ENCODE measurements at regions not wholly inside any gene's neighbourhood (a gene's known extent, or its start where the extent isn't known, plus 50 kb on each side); places are given as distances from the start of the nearest gene placed in this dataset.
"Not testable (repeated sequence)": the region's sequence is repeated elsewhere in the genome, so short reads cannot be mapped to it uniquely, and the experiment has no call there.

DNA sequence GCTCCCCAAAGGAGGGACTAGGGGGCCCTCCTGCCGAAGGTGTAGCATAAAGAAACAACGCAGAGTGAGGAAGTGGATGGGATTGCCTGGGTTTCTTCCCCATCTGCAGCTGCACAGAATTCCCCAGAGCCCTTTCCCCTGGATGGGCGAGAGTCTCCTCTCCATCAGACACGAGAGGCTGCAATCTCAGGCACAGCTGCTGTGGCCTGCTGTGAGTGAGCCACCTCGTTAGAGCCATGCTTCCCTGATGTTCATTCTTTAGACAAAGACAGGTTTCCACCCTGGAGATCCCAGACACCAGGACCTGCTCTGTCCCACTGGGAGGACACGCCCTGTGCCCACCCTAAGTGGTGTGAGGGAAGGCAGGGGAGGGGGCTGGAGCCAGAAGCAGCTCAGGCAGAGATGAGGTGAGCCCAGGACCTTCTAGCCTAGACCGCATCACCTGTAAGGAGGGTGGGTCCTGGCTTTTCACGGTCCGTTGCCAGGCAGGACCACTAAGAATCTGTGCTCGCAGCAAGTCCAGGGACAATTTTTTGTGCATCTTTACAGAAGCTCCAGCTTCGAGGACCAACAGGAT, 268.6 kb upstream of the TCERG1L start:
- no peaks in the 10 kb centered on the region for H3K4me1 ChIP-seq (ENCODE audit: control insufficient read depth, low read depth, low read length)
- no peaks in the 10 kb centered on the region for H3K27me3 ChIP-seq (ENCODE audit: control insufficient read depth, insufficient read depth, low read length)
- H3K27ac ChIP-seq (ENCODE audit: low read length) = no peak overlapping the region
- H3K9ac ChIP-seq (ENCODE audit: low read length) = no peak overlapping the region
- no peak overlapping the region for H3K4me3 ChIP-seq (ENCODE audit: low read length)
- no peaks in the 10 kb centered on the region for H3K9me3 ChIP-seq (ENCODE audit: control insufficient read depth, low read depth, low read length)
- no peaks in the 10 kb centered on the region for H3K36me3 ChIP-seq (ENCODE audit: control insufficient read depth, low read depth, low read length)

DNA sequence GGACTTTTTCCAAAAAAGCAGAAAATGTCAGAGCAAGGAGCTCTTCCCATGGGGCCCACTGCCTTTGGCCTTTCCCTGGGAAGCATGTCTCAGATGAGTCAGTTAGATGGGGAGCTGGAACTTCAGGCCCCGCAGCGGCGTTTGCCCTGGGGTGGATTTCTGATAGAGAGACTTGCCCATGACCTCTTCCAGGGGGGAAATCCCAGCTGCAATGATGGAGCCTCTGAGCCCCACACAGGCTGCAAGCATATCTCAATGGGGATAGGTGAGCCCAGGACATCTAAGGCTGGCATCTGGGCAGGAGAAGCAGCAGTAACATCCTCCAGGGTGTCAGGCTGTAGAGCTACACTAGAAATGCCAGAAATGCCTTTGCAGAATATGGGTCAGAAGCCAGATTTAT, 269.2 kb upstream of the TCERG1L start:
- H3K36me3 ChIP-seq (ENCODE audit: control insufficient read depth, low read depth, low read length) = no peaks in the 10 kb centered on the region
- no peaks in the 10 kb centered on the region for H3K4me1 ChIP-seq (ENCODE audit: control insufficient read depth, low read depth, low read length)
- H3K9me3 ChIP-seq (ENCODE audit: control insufficient read depth, low read depth, low read length) = no peaks in the 10 kb centered on the region
- H3K9ac ChIP-seq (ENCODE audit: low read length) = no peak overlapping the region
- no peaks in the 10 kb centered on the region for H3K27me3 ChIP-seq (ENCODE audit: control insufficient read depth, insufficient read depth, low read length)
- no peak overlapping the region for H3K4me3 ChIP-seq (ENCODE audit: low read length)
- H3K27ac ChIP-seq (ENCODE audit: low read length) = no peak overlapping the region

DNA sequence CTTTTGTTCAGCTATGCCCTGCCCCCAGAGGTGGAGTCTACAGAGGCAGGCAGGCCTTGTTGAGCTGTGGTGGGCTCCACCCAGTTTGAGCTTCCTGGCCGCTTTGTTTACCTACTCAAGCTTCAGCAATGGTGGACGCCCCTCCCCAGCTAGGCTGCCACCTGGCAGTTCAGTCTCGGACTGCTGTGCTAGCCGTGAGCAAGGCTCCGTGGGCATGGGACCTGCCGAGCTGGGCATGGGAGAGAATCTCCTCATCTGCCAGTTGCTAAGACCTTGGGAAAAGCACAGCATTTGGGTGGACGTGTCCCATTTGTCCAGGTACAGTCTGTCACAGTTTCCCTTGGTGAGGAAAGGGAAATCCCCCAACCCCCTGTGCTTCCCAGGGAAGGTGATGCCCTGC, 270.0 kb upstream of the TCERG1L start:
- H3K36me3 ChIP-seq (ENCODE audit: control insufficient read depth, low read depth, low read length); H3K9me3 ChIP-seq (ENCODE audit: control insufficient read depth, low read depth, low read length); H3K4me1 ChIP-seq (ENCODE audit: control insufficient read depth, low read depth, low read length); H3K9ac ChIP-seq (ENCODE audit: low read length); H3K27ac ChIP-seq (ENCODE audit: low read length); H3K27me3 ChIP-seq (ENCODE audit: control insufficient read depth, insufficient read depth, low read length); H3K4me3 ChIP-seq (ENCODE audit: low read length): not testable (repeated sequence)

DNA sequence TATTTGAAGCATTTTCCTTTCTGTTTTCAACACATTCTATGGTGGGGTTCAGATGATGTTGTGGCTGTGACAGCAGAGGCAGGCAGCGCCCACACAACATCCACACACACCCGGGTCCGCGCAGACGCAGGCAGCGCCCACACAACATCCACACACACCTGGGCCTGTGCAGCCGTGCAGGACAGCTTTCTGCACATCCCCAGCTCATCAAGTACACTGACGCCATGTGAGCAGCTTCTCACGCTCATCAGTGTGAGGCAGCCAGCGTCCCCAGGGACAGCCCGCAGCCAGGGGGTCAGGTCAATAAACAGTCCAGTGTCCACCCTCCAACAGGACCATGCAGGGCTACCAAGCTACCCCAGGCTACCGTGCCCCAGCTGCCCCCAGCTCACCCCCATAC, 272.8 kb upstream of the TCERG1L start:
- no peaks in the 10 kb centered on the region for H3K4me1 ChIP-seq (ENCODE audit: control insufficient read depth, low read depth, low read length)
- H3K9me3 ChIP-seq (ENCODE audit: control insufficient read depth, low read depth, low read length) = no peaks in the 10 kb centered on the region
- no peak overlapping the region for H3K9ac ChIP-seq (ENCODE audit: low read length)

DNA sequence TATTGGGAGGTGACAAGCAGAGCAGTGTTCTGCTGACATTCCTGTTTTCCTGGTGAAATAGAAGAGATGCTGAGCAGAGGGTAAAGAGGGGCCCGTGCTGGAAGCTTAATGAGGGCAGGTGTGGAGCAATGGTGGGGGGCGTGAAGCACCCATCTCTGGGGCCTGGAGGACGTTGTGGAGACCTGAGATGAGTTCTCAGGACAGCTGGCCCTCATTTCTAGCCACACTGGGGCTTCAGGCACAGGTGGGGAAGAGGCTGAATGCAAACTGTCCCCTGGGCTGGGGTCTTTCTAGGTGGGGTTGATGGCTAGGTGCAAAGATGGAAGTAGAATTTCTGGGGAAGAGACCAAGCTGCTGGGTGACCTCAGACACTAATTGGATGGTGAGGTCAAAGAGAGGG, 274.2 kb upstream of the TCERG1L start:
- no peak overlapping the region for H3K27ac ChIP-seq (ENCODE audit: low read length)
- H3K9ac ChIP-seq (ENCODE audit: low read length) = no peak overlapping the region
- H3K4me1 ChIP-seq (ENCODE audit: control insufficient read depth, low read depth, low read length) = no peaks in the 10 kb centered on the region
- H3K36me3 ChIP-seq (ENCODE audit: control insufficient read depth, low read depth, low read length) = no peaks in the 10 kb centered on the region
- H3K4me3 ChIP-seq (ENCODE audit: low read length) = no peak overlapping the region
- no peaks in the 10 kb centered on the region for H3K9me3 ChIP-seq (ENCODE audit: control insufficient read depth, low read depth, low read length)
- no peaks in the 10 kb centered on the region for H3K27me3 ChIP-seq (ENCODE audit: control insufficient read depth, insufficient read depth, low read length)

More for the DNA sequence above, 272.8 kb upstream of the TCERG1L start:
- Histone ChIP-seq H3K27me3 (ENCODE audit: control insufficient read depth, insufficient read depth, low read length) (no peaks in the 10 kb centered on the region), H3K27ac (ENCODE audit: low read length) (no peak overlapping the region), H3K4me3 (ENCODE audit: low read length) (no peak overlapping the region), H3K36me3 (ENCODE audit: control insufficient read depth, low read depth, low read length) (no peaks in the 10 kb centered on the region)

DNA sequence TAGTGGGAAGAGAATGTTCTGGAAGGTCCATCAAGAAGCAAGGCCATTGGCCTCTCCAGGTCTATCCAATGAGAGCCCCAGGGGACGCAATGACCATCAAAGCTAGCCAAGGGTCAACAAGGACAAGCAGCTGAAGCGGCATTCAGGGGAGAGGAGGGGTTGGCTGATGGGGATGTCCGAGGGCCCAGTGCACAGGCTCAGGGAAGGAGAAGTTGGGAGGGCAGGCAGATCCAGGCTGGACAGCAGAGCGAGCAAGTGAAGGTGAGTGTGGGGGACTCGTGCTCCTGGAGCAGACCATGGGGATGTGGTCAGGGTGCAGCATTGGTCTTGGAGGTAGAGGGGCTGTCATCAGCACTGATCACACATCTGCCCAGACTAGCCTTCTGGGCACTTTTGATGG, 275.4 kb upstream of the TCERG1L start:
- H3K4me3 ChIP-seq (ENCODE audit: low read length) = no peak overlapping the region
- H3K9ac ChIP-seq (ENCODE audit: low read length) = no peak overlapping the region
- no peak overlapping the region for H3K27ac ChIP-seq (ENCODE audit: low read length)
- H3K36me3 ChIP-seq (ENCODE audit: control insufficient read depth, low read depth, low read length) = no peaks in the 10 kb centered on the region
- no peaks in the 10 kb centered on the region for H3K27me3 ChIP-seq (ENCODE audit: control insufficient read depth, insufficient read depth, low read length)
- H3K4me1 ChIP-seq (ENCODE audit: control insufficient read depth, low read depth, low read length) = no peaks in the 10 kb centered on the region
- H3K9me3 ChIP-seq (ENCODE audit: control insufficient read depth, low read depth, low read length) = no peaks in the 10 kb centered on the region

DNA sequence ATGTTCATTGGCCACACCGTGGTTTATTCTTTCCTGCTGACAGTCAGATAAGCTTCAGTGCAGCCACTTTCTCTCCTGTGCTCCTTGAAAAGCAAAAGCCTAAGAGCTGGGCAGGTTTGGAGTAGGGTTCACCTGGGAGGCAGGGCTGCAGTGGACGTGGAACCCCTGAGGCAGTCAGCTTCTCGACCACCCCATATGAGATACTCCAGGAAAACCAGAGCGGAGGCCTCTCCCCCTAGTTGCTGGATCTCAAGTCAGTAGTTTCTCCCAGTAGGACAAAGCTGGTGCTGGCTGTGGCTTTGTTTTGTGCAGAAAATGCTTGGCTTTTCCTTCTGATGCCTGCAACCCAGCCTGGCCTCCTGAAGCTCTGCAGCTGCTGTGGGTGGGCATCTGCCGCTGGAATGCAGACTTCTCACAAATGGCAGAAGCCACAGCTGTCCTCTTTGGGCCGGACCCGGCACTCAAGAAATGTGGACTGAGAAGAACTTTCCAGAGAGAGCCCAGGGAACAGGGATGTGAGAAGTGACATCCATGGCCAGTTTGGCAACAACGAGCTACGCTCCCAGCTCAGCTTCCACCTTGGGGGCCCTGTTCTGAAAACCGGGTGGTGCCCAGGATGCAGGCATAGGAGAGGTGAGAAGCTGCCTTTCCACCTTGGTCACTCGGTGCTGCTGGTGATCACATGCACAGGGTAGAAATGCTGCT, 276.6 kb upstream of the TCERG1L start:
- no peak overlapping the region for H3K27ac ChIP-seq (ENCODE audit: low read length)
- no peaks in the 10 kb centered on the region for H3K27me3 ChIP-seq (ENCODE audit: control insufficient read depth, insufficient read depth, low read length)
- no peaks in the 10 kb centered on the region for H3K4me1 ChIP-seq (ENCODE audit: control insufficient read depth, low read depth, low read length)
- H3K9ac ChIP-seq (ENCODE audit: low read length) = no peak overlapping the region
- no peaks in the 10 kb centered on the region for H3K36me3 ChIP-seq (ENCODE audit: control insufficient read depth, low read depth, low read length)
- no peaks in the 10 kb centered on the region for H3K9me3 ChIP-seq (ENCODE audit: control insufficient read depth, low read depth, low read length)
- H3K4me3 ChIP-seq (ENCODE audit: low read length) = no peak overlapping the region

DNA sequence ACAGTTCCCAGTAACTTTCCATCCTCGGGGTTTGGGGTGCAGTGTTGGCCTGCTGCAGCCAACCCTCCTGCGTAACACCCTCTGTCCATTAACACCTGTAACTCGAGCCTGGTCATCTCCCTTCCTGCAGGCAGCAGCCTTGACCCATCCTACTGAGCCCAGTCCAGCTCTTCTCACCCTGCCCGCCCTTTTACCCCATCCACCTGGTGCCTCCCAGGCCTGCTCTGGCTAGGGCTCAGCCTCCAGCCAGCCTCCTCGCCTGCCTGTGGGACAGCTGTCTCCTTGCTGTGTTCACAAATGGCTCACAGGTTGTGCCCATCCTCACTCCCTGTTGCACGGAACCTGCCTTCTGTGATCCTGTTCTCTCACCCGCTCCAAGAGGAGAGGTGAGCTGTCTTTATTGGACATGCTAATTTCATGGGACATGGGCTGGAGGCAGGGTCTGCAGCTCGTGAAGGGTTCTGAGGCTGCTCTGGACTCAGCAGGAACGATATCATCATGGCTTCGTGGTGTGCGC, 277.2 kb upstream of the TCERG1L start:
- no peak overlapping the region for H3K4me3 ChIP-seq (ENCODE audit: low read length)
- H3K27me3 ChIP-seq (ENCODE audit: control insufficient read depth, insufficient read depth, low read length) = no peaks in the 10 kb centered on the region
- H3K9ac ChIP-seq (ENCODE audit: low read length) = no peak overlapping the region
- no peaks in the 10 kb centered on the region for H3K9me3 ChIP-seq (ENCODE audit: control insufficient read depth, low read depth, low read length)
- no peak overlapping the region for H3K27ac ChIP-seq (ENCODE audit: low read length)
- no peaks in the 10 kb centered on the region for H3K36me3 ChIP-seq (ENCODE audit: control insufficient read depth, low read depth, low read length)
- no peaks in the 10 kb centered on the region for H3K4me1 ChIP-seq (ENCODE audit: control insufficient read depth, low read depth, low read length)

DNA sequence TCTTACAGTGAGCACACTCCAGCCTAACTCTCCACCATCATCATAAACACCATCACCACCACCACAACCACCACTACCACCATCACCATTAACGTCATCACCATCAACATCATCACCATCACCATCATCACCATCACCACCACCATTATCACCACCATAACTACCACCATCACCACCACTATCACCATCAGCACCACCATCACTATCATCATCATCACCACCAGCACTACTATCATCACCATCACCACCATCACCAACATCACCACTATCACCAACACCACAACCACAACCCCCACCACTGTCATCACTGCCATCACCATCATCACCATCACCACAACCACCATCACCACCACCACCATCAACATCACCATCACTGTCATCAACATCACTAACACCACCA, 279.0 kb upstream of the TCERG1L start:
- Histone ChIP-seq H3K9ac (ENCODE audit: low read length) (no peak overlapping the region), H3K9me3 (ENCODE audit: control insufficient read depth, low read depth, low read length) (no peaks in the 10 kb centered on the region), H3K36me3 (ENCODE audit: control insufficient read depth, low read depth, low read length) (no peaks in the 10 kb centered on the region), H3K27ac (ENCODE audit: low read length) (no peak overlapping the region), H3K27me3 (ENCODE audit: control insufficient read depth, insufficient read depth, low read length) (no peaks in the 10 kb centered on the region), H3K4me3 (ENCODE audit: low read length) (no peak overlapping the region), H3K4me1 (ENCODE audit: control insufficient read depth, low read depth, low read length) (no peaks in the 10 kb centered on the region)

DNA sequence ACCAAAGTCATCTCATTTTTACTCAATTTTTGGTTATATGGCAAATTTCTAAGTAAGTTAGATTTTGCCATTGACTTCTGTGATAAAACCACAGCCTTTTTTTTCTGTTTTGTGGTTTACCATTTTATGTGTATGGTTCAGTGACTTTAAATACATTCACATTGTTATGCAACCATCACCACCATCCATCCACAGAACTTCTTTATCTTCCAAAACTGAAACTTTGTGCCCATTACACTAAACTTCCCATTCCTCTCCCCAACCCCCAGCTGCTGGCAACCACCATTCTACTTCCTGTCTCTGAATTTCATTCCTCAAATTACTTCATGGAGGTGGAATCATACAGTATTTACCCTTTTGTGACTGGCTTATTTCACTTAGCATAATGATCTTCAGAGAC, 280.4 kb upstream of the TCERG1L start:
- Histone ChIP-seq H3K9ac (ENCODE audit: low read length) (no peak overlapping the region), H3K36me3 (ENCODE audit: control insufficient read depth, low read depth, low read length) (no peaks in the 10 kb centered on the region), H3K27ac (ENCODE audit: low read length) (no peak overlapping the region), H3K4me1 (ENCODE audit: control insufficient read depth, low read depth, low read length) (no peaks in the 10 kb centered on the region), H3K9me3 (ENCODE audit: control insufficient read depth, low read depth, low read length) (no peaks in the 10 kb centered on the region), H3K27me3 (ENCODE audit: control insufficient read depth, insufficient read depth, low read length) (no peaks in the 10 kb centered on the region), H3K4me3 (ENCODE audit: low read length) (no peak overlapping the region)

DNA sequence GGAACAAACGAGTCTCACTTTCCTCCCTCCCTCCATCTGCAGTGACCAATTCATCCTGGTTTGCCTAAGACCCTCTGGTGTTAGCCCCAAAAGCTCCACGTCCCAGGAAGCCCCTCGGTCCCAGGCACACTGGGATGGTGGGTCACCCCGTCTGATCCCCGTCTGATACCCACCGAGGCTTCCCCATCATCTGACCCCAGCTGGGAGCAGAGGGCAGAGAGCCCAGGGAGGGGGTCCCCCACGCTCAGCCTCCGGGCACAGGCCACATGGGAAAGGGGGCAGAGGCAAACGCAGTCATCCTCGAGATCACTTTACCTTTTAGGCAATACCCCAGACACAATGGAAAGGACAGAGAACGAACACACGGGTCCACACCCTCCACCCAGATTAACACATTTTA, 291.6 kb upstream of the PPP2R2D start:
- no peak overlapping the region for H3K27ac ChIP-seq (ENCODE audit: low read length)
- no peak overlapping the region for H3K4me3 ChIP-seq (ENCODE audit: low read length)
- no peak overlapping the region for H3K9ac ChIP-seq (ENCODE audit: low read length)
- H3K36me3 ChIP-seq (ENCODE audit: control insufficient read depth, low read depth, low read length) = no peaks in the 10 kb centered on the region
- no peaks in the 10 kb centered on the region for H3K9me3 ChIP-seq (ENCODE audit: control insufficient read depth, low read depth, low read length)
- no peaks in the 10 kb centered on the region for H3K4me1 ChIP-seq (ENCODE audit: control insufficient read depth, low read depth, low read length)
- no peaks in the 10 kb centered on the region for H3K27me3 ChIP-seq (ENCODE audit: control insufficient read depth, insufficient read depth, low read length)

DNA sequence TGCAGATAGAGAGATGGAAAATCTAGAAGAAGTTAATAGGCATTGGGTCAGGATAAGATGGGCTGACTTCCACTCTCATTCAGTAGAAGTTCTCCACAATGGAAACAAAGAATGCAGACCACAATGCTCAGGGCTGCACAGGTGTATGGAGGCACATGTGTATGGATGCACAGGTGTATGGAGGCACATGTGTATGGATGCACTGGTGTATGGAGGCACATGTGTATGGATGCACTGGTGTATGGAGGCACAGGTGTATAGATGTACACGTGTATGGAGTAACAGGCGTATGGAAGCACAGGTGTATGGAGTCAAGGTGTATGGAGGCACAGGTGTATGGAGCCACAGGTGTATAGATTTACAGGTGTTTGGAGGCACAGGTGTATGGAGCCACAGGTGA, 285.7 kb upstream of the PPP2R2D start:
- Histone ChIP-seq H3K27ac (ENCODE audit: low read length) (no peak overlapping the region), H3K36me3 (ENCODE audit: control insufficient read depth, low read depth, low read length) (no peaks in the 10 kb centered on the region), H3K9me3 (ENCODE audit: control insufficient read depth, low read depth, low read length) (no peaks in the 10 kb centered on the region), H3K27me3 (ENCODE audit: control insufficient read depth, insufficient read depth, low read length) (no peaks in the 10 kb centered on the region), H3K4me1 (ENCODE audit: control insufficient read depth, low read depth, low read length) (no peaks in the 10 kb centered on the region), H3K9ac (ENCODE audit: low read length) (no peak overlapping the region), H3K4me3 (ENCODE audit: low read length) (no peak overlapping the region)

Measured in iPS-18a (cell line).